Activated CD8-positive, alpha-beta memory T cell treated with anti-CD3 and anti-CD28 coated beads, Interleukin-2, amount 50 U/mL, for 48 hours (primary cell): ENCODE measurements at regions not wholly inside any gene's neighbourhood (a gene's known extent, or its start where the extent isn't known, plus 50 kb on each side); places are given as distances from the start of the nearest gene placed in this dataset.
A peak's percentile ranks its signal among the peaks of the same experiment; 100 is the strongest.

Experiments
- DNase-seq: peaks from one replicate; pipeline ENCODE4 v3.0.0-alpha.2; 2020

DNA sequence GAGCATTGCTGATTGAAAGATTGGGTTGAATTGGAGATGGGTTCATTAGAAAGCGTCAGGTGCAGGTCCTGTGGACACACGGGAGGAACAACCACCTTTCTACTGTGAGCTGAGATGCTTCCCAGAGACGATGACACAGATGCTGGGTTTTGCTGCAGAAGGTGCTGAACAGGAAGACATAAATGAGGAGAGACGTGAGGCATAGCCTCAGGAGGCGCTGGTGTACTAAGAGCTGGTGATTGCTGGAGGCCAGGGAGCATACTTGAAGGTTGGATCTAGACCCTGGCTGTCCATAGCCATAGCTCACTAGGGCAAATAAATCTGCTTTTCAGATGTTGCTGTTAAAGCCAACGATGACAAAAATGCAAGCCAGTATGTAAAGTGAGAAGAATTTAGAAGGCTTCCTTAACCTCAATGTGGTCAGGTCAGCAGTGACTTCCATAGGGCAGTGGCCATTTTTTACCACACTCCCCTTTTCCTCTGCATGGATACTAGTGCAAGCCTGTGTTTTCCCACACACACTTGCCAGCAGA is 153.7 kb downstream of the SOX11 start:
- DNase-seq: no peak

- no peak for DNase-seq
Observed at GRCh38 chr2:5846881-5847280, 154.7 kb downstream of the SOX11 start.

GRCh38 chr2:5849562-5849961 is 157.4 kb downstream of the SOX11 start:
- DNase-seq: no peak

GRCh38 chr2:5851410-5851809 is 159.2 kb downstream of the SOX11 start:
- no peak for DNase-seq

DNA sequence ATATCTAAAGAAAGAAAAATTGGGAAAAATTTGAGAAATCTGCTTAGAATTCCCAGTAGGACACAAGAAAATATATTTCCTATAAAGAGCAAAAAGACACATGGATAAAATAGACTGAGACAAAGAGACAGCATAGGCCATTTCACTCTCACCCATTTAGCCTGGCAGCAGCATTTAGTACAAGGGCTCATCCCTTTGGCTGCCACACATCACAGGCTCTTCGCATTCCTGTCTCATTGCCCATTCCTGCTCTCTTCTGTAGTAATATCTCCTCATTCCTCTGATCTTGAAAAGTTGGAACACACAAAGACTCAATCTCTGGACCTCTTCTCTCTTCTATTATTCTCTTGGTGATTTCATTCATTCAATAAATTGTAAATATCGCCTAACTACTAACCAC is 162.6 kb downstream of the SOX11 start:
- DNase-seq: no peak

DNA sequence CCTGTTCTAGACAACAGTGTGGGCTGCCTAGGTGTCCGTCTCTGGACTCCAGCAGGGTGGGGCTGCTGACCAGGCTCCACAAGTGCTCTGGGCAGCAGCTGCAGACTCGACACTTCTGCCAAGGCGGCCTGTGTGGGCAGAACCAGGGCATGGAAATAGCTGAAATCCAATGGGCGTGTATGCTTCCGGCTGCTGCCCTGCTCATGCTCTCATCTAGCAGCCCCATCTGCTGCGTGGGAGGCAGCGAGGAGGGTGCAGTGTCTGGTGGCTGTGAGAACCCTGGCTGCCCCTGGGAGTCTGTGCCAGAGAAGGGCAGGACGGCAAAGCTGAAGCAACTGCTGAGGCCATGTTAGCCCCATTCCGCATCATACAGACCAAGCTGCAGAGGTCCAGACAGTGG is 174.9 kb downstream of the SOX11 start:
- DNase-seq: no peak

- DNase-seq: no peak
Observed at GRCh38 chr2:5868931-5869330, 176.7 kb downstream of the SOX11 start.

DNA sequence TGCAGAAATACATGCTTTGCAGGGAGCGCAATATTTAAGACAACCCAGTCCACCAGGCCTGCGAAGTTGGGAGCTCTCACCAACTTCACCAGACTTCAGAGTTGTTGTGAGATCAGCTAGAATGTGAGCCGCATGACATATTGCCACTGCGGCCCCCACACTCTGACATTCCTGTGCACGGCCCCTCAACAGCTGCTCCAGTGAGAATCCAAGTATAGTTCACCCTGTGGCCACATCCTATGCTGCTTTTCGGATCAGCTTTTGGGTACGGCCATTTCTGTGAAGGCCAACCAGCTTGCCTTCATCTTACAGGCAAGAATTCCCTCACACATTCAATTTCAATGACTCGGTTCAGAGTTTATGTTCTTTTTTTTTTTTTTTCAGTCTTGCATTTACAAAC is 177.8 kb downstream of the SOX11 start:
- no peak for DNase-seq

DNA sequence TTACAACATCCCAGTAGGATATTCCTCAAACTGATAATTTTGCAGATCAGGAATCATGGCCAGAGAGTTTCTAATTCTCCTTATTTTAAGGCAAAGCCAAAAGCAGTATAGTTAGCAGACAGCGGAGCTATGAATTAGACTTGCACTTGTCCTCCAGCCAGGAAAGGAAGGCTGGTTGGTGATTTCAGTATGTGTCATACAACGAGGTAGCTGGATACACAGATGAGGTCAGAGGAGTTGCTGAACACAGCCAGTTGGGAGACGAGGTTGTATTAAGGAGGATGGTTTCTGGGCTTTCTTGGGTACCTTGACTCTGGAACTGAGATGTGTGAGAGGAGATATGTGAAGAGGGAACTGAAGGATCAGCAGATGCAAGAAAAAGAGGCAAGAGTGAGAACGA is 185.2 kb downstream of the SOX11 start:
- no peak for DNase-seq

GRCh38 chr2:5885451-5886173 is 193.4 kb downstream of the SOX11 start:
- DNase-seq: no peak

- DNase-seq: no peak
Observed at GRCh38 chr2:5886462-5886861, 194.3 kb downstream of the SOX11 start.

DNA sequence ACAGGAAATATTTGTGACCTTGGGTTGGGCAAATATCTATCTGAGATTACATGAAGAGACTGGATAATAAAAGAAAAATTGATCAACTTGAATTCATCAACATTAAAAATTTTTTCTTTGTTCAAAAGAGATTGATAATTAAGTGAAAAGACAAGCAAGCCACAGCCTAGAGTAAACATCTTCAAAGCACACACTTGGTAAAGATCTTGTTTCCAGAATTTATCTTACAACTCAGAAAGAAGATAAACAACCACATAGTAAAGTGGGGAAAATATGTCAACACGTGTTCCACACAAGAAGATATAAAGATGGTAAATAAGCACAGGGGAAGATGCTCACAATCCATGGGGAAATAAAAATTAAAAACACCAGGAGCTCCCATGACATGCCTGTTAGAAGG is 195.9 kb downstream of the SOX11 start:
- DNase-seq: no peak

GRCh38 chr2:5889519-5889918 is 197.3 kb downstream of the SOX11 start:
- DNase-seq: no peak

DNA sequence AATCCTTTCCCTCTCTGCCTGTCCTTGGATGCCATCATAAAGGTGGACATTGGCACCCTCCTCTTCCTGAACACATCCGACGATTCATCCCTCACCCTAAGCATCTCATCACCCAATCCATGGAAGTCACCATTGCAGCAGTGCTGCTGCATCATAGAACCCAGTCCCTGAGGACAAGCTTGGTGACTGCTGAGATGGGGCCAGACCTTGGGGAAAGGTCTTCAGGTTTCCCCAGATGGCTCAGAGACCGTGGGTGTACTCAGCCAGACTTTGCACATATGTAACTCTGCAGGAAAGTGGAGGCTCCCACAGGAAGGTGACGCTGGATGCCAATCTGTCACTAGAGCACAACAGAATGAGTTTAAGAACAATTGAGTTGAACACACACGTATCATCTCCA is 202.2 kb downstream of the SOX11 start:
- DNase-seq: no peak

- no peak for DNase-seq
Observed at GRCh38 chr2:5895284-5895683, 203.1 kb downstream of the SOX11 start.

DNA sequence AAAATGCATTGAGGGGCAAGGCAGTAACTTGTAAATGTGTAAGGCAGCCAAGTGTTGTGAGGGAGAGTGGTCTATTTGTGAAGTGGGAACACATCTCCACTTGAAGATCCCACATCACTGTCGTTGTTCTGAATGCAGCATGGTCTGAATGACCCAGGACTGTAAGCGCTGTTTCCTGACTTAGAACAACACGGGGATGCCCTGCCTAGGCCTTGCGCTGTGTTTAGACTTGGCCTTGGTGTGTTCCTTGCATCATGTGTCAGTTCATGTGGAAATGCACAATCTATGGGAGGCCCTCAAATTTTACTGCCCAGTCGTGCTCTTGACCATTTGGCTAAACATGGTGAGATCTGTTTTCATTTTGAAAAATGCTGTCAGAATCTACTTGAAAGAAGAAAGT is 205.1 kb downstream of the SOX11 start:
- no peak for DNase-seq

- no peak for DNase-seq
Observed at GRCh38 chr2:5898667-5899066, 206.5 kb downstream of the SOX11 start.

GRCh38 chr2:5905661-5906060 is 213.5 kb downstream of the SOX11 start:
- no peak for DNase-seq

DNA sequence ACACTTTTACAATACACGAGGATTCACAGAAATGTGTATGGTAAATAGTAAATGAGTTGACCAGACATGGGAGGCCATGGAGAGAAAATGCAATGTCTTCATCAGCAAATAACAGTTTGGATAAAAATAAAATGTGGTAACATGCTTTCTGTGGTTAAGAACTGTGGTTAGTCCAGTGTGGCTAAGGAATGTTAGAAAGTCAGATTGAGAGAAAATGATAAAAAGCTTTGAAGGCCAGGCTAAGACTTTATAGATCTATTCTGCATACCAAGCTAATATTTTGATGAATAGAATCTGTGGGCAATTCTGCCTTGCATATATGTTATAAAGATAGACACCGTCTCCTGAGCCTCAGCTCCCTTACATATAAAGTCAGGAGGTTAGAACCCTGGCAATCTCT is 215.9 kb downstream of the SOX11 start:
- no peak for DNase-seq

DNA sequence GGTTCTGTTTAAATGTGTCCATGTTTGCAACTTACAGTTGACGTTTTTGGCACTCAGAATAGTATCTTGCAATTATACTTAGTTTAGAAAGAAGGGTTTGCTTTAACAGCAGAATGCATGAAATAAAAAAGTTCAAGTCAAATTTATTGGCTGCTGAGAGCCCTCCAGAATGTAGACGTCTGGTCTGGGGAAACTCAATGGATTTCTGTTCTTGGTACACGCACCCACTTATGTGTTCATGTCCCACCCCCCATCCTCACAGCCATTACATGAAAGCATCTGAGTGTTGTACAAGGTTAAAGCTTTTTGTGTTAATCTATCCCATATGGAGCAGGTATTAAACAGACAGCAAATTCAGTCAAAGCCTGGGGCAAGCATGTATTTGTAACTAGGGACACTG is 219.5 kb downstream of the SOX11 start:
- no peak for DNase-seq

DNA sequence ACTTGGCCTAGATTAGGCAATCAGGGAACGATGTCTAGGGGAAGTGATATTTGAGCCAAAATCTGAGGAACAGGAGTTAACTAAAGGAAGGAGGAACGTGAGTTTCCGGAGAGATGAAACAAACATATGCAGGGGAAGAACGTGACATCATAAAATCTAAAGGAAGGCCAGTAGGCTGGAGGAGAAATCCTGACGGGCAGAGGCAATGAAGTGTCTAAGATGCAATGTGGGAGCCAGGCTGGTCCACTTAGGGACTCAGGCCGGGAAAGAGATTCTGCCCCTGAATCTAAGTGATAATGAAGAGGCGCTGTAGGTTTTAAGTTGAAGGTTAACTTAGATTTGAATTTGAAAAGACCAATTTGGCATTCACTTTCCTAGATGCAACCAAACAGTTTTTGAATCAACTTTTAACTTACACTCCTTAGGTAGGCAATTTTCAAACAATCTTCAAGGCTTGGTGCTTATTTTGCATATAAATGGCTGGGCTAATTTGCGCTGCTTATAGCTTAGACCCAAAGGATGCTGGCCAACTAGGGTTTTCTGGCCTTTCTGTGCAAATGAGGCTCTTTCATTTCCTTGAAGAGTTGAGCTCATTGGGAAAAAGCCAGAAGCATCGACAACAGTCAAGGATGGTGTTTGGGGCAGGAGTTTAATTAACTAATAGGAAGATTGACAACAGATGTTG is 221.7 kb downstream of the SOX11 start:
- DNase-seq: no peak

- no peak for DNase-seq
Observed at GRCh38 chr2:5914811-5915611, 222.8 kb downstream of the SOX11 start.

- peak; percentile 52 for DNase-seq
Observed at GRCh38 chr2:5915881-5916310, 223.7 kb downstream of the SOX11 start.
